Activated naive CD4-positive, alpha-beta T cell treated with anti-CD3 and anti-CD28 coated beads, Interleukin-2, amount 50 U/mL, for 72 hours (primary cell): ENCODE measurements at regions not wholly inside any gene's neighbourhood (a gene's known extent, or its start where the extent isn't known, plus 50 kb on each side); places are given as distances from the start of the nearest gene placed in this dataset.
"Not testable (repeated sequence)": the region's sequence is repeated elsewhere in the genome, so short reads cannot be mapped to it uniquely, and the experiment has no call there.

Experiments
- ATAC-seq, 2 donors: fragments of 150-1000 bp; cut with Tn5 transposase; 2 replicates each; pipeline ENCODE4 v1.10.0; 2021; ENCODE audit warnings: mild to moderate bottlenecking in 2 of 2, moderate library complexity in 2 of 2
- DNase-seq, 2 donors: peaks; one replicate each; pipeline ENCODE4 v3.0.0; 2021 to 2022; ENCODE audit warnings: low spot score in 2 of 2
- H3K27ac Mint-ChIP-seq, 2 donors: one replicate each; pipeline ENCODE4 v1.8.0; 2022; ENCODE audit warnings: mild to moderate bottlenecking in 2 of 2, mixed read lengths in 2 of 2
- H3K36me3 Mint-ChIP-seq, 2 donors: one replicate each; pipeline ENCODE4 v1.8.0; 2022; ENCODE audit warnings: mixed read lengths in 2 of 2
- H3K9me3 Mint-ChIP-seq, 2 donors: one replicate each; pipeline ENCODE4 v1.8.0; 2022; ENCODE audit warnings: mixed read lengths in 2 of 2

DNA sequence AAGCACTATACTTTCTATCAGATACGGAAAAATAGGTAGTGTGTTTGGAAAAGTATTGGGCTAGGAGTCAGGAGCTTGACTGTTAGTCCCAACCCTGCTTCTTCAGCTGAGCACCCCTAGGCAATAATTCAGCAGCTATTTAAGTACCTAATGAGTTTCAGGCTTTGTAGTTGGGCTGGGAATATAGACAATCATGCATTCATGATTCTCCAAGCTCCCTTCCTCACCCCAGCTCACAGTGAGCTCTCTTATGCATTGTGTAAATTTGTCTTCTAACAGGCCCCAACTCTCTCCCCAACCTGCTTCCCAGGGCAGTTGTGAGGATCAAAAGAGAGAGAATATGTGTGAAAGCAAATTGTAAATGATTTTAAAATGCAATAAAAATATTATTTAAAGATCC, 201.2 kb downstream of the MSX2 start:
- DNase-seq (no peak), ATAC-seq (no peak)
- no peaks in the 10 kb centered on the region for H3K9me3 Mint-ChIP-seq
- H3K27ac Mint-ChIP-seq, result no peak overlapping the region
- no peaks in the 10 kb centered on the region for H3K36me3 Mint-ChIP-seq

DNA sequence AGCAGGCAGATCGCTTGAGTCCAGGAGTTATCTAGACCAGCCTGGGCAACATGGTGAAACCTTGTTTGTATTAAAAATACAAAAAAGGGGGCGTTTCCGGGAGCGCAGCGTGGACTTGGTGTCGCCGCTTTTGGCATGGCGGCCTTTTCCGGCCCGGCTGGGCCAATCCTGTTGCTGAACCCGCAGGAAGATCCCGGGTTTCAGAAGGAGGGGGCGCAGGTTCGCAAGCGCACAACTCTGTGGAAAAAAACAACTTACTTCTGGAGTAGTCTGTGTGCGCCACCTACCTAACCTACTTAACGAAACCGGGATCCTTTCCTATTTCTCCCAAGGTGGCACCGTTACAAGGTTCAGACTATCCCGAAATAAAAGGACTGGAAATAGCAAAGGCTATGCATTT, 198.6 kb downstream of the MSX2 start:
- ATAC-seq (no peak), DNase-seq (no peak)
- Mint-ChIP-seq H3K27ac (no peak overlapping the region), H3K36me3 (no peaks in the 10 kb centered on the region), H3K9me3 (no peaks in the 10 kb centered on the region)

DNA sequence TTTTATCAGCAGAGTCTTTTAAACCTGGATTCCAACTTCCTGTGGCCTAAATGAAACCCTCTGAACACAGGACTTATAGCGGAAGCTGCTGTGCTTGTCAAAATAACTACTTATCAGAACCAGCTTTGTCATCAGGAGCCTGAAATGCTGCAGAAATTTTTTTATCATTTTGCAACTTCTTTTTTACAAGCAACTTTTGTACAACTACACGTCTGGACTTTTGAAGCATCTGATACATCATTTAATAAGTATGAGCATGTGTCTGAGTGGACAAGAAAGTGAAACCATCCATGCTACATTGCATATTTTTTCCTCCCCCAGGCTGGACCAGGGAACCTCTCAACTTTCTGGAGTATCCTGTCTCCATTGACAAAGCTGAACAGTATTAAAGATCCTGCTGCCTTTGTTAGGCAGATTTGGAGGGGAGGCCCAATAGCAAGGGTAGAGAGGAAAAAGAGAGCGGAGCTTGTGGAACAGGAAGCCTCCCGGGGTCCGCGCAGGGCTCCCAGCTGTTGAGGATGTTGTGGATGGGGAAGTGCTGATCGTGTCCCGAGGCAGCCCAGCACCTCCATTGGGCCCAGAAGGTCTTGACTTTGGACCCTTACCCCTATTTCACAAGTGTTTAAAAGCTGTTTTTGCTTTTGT, 196.6 kb downstream of the MSX2 start:
- no peak for DNase-seq
- no peak for ATAC-seq
- H3K27ac Mint-ChIP-seq, result no peak overlapping the region
- no peaks in the 10 kb centered on the region for H3K36me3 Mint-ChIP-seq
- H3K9me3 Mint-ChIP-seq, result no peaks in the 10 kb centered on the region

DNA sequence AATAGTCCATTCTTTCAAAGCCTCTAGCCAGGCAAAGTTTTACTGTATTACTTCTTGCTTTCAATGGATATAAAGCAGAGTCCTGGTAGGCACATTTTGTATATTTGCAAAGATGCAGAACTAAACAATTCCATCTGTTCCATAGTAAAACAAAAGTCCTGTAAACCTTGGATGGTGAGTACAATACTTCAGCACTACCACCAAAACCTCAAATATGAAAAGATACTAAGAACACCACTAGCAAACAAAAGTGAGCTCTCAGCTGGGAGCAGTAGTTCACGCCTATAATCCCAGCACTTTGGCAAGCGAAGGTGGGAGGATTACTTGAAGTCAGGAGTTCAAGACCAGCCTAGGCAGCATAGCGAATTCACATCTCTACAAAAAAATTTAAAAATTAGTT, 195.0 kb downstream of the MSX2 start:
- Mint-ChIP-seq H3K9me3 (no peaks in the 10 kb centered on the region), H3K27ac (no peak overlapping the region), H3K36me3 (no peaks in the 10 kb centered on the region)
- no peak for DNase-seq
- ATAC-seq, result no peak

DNA sequence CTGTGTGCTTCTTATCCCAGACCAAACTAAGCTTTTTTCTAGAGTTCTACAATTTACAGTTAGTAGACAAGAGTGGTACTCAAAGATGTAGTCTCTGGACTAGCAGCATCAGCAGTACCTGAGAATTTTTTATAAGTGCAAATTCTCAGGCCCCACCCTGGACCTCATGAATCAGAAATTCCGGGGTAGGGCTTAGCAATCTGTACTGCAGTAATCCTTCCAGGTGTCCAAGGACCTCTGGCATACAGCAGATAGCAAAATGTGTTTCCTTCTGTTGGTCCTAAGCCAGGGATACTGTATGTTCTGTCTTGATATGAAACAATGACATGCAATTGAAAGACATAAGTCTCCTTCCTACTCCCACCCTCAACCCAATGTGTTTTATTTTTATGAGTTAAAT, 194.3 kb downstream of the MSX2 start:
- DNase-seq (no peak), ATAC-seq (no peak)
- H3K36me3 Mint-ChIP-seq, result no peaks in the 10 kb centered on the region
- no peaks in the 10 kb centered on the region for H3K9me3 Mint-ChIP-seq
- H3K27ac Mint-ChIP-seq, result no peak overlapping the region

DNA sequence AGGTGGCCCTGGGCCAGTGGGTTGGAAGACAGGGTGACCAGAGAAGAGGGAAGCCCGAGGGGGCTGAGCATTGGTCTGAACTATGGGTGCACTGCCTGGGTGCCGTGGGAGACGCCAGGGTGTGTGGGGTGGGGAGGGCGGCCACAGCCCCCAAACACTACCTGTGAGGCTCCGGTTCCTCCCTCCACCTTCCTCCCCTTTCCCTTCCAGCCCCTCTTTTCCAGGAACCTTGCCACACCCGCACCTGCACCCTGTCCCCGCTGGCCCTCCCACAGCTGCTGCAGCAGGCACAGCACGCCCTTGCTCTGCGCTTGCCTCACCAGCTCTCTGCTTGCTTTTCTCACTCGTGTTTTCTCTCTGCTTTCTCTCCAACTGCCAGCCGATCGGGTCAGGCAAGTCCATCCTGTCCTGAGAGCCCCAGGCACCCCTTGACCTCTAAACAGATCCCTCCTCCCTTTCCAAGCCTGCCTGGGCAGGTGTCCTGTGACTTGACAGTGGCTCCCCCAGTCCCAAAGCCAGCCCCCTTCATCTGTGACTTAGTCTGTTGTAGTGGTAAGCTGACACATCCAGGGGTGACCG, 193.7 kb downstream of the MSX2 start:
- Mint-ChIP-seq H3K36me3 (no peaks in the 10 kb centered on the region), H3K9me3 (no peaks in the 10 kb centered on the region), H3K27ac (no peak overlapping the region)
- ATAC-seq (no peak), DNase-seq (no peak)

DNA sequence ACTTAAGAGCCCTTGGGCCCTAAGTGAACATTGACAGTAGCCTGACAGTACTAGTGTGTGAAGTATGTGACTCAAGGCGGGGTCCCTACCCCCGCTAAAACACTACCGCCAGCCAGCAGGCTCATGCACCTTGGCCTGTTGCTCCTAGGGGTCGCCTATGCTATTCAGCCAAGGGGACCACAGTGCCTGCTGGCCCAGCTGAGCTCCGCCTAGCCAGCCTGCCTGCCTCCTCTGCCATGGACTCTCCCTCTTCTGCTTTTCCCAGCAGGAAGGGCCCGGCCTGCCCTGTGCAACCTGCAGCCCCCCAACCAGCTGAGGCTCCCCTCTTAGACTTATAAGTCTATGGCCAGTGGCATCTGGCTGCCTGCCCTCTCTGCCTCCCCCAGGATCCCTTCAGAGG, 193.1 kb downstream of the MSX2 start:
- DNase-seq, H3K9me3 Mint-ChIP-seq, H3K36me3 Mint-ChIP-seq, ATAC-seq: not testable (repeated sequence)
- peak overlapping the region in 1 of 2 donors; percentile 55 for H3K27ac Mint-ChIP-seq

DNA sequence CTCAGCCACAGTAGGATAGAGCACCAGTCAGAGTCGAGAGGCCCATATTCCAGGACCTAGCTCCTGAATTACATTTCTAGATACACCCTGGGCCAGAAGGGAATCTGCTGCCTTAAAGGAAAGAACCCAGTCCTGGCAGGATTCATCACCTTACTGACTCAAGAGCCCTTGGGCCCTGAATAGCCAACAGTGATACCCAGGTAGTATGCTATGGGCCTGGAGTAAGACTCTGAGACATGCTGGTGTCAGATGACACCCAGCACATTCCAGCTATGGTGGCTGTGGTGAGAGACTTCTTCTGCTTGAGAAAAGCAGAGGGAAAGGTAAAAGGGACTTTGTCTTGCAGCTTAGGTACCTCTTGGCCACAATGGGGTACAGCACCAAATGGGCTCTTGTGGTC, 192.5 kb downstream of the MSX2 start:
- not testable (repeated sequence) for DNase-seq, H3K9me3 Mint-ChIP-seq, H3K27ac Mint-ChIP-seq, ATAC-seq, H3K36me3 Mint-ChIP-seq

DNA sequence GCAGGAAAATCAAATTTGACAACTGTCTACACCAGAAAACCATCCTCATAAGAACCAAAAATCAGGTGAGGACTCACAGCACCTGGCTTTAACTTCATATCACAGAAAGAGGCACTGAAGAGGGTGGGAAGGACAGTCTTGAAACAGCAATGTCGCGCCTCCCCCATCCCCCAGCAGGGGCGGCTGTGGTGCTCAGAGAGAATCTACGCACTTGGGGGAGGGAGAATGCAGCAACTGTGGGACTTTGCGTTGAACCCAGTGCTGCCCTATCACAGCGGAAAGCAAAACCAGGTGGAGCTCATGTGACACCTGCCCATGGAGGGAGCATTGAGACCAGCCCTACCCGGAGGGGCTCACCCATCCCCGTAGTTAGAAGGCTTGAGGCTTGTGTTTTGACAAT, 191.8 kb downstream of the MSX2 start:
- Mint-ChIP-seq H3K9me3 (no peaks in the 10 kb centered on the region), H3K27ac (no peak overlapping the region), H3K36me3 (no peaks in the 10 kb centered on the region)
- ATAC-seq (no peak), DNase-seq (no peak)

DNA sequence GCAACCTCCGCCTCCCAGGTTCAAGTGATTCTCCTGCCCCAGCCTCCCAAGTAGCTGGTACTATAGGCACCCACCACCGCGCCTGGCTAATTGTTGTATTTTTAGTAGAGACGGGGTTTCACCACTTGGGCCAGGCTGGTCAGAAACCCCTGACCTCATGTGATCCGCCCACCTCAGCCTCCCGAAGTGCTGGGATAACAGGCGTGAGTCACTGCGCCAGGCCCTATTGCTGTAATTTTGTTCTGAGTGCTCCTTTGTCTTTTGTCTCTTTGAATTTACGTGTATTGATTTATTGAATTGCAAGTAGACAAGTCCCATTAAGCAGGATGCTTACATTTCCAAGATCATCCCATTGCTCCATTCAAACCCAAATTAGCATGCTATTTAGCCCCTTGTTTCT, 186.7 kb downstream of the MSX2 start:
- no peak for ATAC-seq
- no peaks in the 10 kb centered on the region for H3K36me3 Mint-ChIP-seq
- no peak for DNase-seq
- H3K27ac Mint-ChIP-seq, result no peak overlapping the region
- no peaks in the 10 kb centered on the region for H3K9me3 Mint-ChIP-seq

DNA sequence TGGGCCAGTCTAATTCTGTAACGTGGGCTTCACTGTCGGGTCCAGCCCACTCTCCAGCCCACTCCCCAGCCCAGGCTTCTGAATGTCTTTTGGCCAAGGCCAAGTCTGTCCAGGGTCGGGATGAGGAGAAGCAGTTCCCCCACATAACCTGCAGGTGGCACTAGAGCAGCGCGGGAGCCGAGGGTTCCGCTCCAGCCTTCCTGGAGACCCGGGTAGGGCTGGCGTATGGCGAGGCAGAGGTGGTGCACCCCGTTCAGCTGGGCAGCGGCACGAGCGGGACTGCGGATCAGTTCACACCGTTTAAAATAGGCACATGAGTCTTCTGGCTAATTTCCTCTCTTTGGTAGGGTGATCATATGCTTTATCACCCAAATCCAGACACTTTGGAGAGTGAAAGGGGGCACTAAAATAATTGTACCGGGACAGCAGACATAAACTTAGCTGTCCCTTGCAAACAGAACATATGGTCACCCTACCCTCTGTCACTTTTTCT, 185.9 kb downstream of the MSX2 start:
- DNase-seq, result peak in 1 of 2 donors; percentile 66
- peak; percentile 75 to 89 for ATAC-seq

DNA sequence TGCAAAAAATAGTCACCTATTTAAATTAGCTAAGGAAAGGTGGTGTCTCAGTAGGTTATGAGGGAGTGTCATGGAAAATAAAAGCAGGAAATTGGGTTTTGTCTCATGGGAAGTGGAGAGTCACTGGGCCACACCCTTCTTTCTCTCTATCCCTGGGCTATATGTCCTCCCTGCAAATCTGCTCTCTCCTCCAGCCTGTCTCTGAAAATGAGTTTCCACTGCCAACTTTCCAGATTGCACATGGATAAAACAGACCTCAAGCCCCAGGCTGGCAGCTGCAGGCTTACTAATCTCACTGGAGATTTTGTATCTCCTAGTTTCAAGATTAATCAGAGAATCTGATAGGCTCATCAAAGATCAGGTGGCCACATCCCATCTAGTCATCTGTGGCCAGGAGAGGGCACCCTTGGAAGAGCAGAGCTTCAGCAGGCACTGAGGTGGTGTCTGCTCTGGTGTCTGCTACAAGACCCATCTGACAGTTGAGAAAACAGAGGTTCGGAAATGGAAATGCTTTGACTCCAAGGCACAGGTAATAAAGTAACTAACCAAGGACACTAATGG, 178.9 kb downstream of the MSX2 start:
- Mint-ChIP-seq H3K27ac (no peak overlapping the region), H3K9me3 (peaks cover 0 to 6% of the 10 kb centered on the region in 2 donors), H3K36me3 (peaks cover 0 to 5% of the 10 kb centered on the region in 2 donors)
- DNase-seq, result no peak
- ATAC-seq, result peak in 1 of 2 donors; percentile 38

More for the DNA sequence above, 185.9 kb downstream of the MSX2 start:
- Mint-ChIP-seq H3K36me3 (peaks cover 0 to 2% of the 10 kb centered on the region in 2 donors), H3K27ac (no peak overlapping the region), H3K9me3 (peaks cover 0 to 6% of the 10 kb centered on the region in 2 donors)

DNA sequence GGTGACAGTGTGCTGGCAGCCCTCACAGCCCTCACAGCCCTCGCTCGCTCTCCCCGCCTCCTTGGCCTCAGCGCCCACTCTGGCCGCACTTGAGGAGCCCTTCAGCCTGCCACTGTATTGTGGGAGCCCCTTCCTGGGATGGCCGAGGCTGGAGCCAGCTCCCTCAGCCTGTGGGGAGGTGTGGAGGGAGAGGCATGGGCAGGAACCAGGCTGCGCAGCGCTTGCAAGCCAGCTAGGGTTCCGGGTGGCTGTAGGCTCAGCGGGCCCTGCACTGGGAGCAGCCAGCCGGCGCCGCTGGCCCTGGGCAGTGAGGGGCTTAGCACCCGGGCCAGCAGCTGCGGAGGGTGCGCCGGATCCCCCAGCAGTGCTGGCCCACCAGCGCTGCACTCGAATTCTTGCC, 177.0 kb downstream of the MSX2 start:
- Mint-ChIP-seq H3K9me3 (peaks cover 0 to 6% of the 10 kb centered on the region in 2 donors), H3K36me3 (peaks cover 0 to 5% of the 10 kb centered on the region in 2 donors), H3K27ac (no peak overlapping the region)
- DNase-seq (no peak), ATAC-seq (no peak)

DNA sequence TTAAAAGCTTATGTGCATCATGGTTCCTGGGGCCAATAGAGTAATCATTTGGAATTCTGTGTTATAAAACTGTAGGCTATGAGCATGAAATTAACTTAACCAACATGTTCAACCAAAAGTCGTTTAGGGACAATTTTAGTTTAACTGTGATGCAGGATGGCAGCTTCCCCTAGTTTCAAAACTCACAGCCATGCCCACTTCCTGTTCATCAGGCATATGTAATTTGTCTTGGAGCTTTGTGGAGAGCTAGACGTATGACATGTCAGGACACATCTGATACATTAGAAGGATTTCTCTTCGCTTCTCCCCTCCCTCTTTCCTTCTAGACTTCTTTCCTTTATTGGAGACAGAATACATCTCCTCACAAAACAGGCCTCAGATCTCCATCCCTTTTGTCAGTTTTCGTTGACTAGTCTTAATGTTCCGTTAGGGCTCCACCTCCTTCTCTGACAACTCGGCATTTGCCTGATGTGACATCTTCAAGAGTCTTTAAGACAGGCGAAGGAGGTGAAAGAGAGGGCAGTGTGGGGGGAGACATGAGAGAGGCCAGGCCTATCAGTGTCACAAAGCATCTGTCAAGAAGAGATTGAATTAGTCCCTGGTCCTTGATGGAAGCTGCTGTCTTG, 176.0 kb downstream of the MSX2 start:
- H3K9me3 Mint-ChIP-seq, result no peaks in the 10 kb centered on the region
- H3K27ac Mint-ChIP-seq, result no peak overlapping the region
- H3K36me3 Mint-ChIP-seq, result peaks cover 0 to 3% of the 10 kb centered on the region in 2 donors
- DNase-seq (no peak), ATAC-seq (no peak)

DNA sequence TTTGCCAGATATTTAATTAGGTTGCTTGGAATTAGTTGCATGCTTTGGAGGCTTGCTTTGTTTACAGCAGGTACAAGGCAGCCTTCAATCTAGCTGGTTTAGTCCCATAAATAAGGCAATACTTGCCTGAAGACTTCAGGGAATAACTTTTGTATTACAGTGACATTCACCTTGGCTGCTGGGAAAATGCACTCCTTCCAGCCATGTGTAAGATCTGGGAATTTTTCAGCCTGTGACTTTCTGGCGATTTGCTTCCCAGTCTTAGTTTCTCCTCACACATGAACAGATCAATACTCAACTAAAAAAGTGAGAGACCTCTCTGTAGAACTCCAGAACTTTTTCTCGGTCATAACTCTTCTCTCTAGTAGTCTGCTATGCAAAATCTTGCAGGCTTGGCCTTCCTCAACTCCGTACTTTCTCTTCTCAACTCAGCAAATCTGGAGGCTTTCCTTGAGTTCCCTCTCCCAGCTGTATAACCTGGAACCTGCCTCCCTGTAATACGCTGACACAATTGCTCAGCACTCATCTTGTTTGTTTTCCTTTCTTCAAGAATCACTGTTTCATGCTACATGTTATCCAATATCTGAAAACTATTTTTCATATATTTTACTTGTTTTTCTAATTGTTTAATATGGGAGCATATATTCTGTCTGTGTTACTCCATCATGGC, 173.0 kb downstream of the MSX2 start:
- DNase-seq, result no peak
- Mint-ChIP-seq H3K9me3 (peaks cover 3 to 4% of the 10 kb centered on the region in 2 donors), H3K36me3 (peaks cover 0 to 5% of the 10 kb centered on the region in 2 donors), H3K27ac (no peak overlapping the region)
- ATAC-seq, result no peak

DNA sequence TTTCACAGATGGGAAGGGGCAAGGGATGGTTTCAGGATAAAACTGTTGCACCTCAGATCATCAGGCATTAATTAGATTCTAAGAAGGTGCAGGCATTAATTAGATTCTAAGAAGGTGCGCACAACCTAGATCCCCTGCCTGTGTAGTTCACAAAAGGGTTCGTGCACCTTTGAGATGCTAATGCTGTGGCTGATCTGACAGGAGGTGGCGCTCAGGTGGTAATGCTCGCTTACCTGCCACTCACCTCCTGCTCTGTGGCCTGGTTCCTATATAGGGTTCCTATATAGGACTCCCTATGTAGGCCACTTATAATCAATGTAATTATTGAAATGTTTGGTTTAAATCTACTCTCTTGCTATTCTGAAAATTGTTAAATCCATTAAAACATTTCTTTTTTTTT, 171.0 kb downstream of the MSX2 start:
- H3K36me3 Mint-ChIP-seq, result peaks cover 0 to 12% of the 10 kb centered on the region in 2 donors
- no peak overlapping the region for H3K27ac Mint-ChIP-seq
- no peak for DNase-seq
- ATAC-seq, result no peak
- H3K9me3 Mint-ChIP-seq, result peaks cover 8% of the 10 kb centered on the region in 2 donors

DNA sequence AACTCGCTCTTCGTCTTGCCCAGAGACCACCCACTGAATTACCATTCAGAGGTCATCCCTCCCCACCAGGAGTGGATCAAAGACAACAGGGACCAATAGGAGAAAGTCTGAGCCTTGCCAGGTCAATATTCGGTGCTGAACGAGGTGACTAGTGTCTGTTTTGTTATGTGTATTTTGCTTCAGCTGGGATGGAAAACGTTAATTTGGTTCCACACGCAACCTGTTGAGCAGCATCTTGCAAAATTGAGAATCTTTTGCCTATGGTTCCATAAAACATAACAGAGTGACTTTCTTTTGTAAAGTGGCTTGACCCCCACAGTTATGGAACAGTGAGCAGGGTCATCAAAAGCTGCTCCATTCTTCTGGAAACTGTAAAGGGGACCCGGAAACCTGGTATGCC, 168.4 kb downstream of the MSX2 start:
- H3K27ac Mint-ChIP-seq, result no peak overlapping the region

More for the DNA sequence above, 168.4 kb downstream of the MSX2 start:
- ATAC-seq (no peak), DNase-seq (no peak)
- H3K9me3 Mint-ChIP-seq, result peaks cover 8 to 12% of the 10 kb centered on the region in 2 donors
- H3K36me3 Mint-ChIP-seq, result peaks cover 0 to 12% of the 10 kb centered on the region in 2 donors
